ENCODE measurements at regions not wholly inside any gene's neighbourhood (a gene's known extent, or its start where the extent isn't known, plus 50 kb on each side); places are given as distances from the start of the nearest gene placed in this dataset.

DNA sequence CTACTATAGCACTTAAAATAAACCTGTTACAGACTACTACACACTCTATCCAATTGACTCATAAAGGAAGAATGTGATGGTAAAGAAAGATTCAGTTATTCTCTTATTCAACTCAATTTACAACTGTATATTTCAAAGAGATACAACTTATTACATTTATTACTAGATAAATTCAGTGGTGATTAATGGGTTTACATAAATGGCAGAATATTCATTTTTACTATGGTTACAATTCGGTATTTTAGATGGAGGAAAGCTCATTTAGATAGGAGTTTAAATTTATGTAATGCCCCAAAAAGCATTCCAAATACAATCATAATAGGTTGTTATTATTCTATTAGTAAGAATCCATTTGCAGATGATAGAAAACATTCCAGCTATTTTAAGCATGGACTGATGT lies 439.1 kb upstream of the OPRM1 start:
- H3K9me3 Mint-ChIP-seq: no peaks in the 10 kb centered on the region
- no peak overlapping the region for H3K4me3 Mint-ChIP-seq

GRCh38 chr6:153595903-153596302 lies 443.1 kb upstream of the OPRM1 start:
- Mint-ChIP-seq H3K36me3 (no peaks in the 10 kb centered on the region), H3K9me3 (no peaks in the 10 kb centered on the region), H3K27ac (no peak overlapping the region), H3K4me1 (peaks cover 2% of the 10 kb centered on the region), H3K4me3 (no peak overlapping the region), H3K27me3 (no peaks in the 10 kb centered on the region)
- DNase-seq: no peak

More for the DNA sequence above, 439.1 kb upstream of the OPRM1 start:
- Mint-ChIP-seq H3K4me1 (no peaks in the 10 kb centered on the region), H3K27ac (no peak overlapping the region), H3K27me3 (no peaks in the 10 kb centered on the region), H3K36me3 (no peaks in the 10 kb centered on the region)
- no peak for DNase-seq

DNA sequence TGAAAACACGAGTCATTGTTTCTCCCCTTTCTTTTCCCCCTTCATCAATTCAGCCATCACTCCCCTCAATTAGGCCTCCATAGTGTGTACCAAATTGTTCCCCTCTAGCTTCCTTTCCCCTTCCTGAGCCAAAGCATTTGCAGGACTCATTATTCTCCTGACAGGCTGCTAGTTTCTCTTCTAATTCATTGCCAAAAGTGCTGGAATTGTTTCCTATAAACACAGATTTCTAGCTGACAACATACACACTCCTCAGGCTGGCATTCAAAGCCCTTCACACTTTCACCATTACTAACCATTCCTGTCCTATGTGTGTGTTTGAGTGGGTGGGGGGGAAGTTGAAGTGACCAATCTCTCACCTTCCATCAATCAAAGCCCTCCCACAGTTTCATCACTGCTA lies 444.2 kb upstream of the OPRM1 start:
- H3K9me3 Mint-ChIP-seq: no peaks in the 10 kb centered on the region
- H3K27ac Mint-ChIP-seq: no peak overlapping the region
- no peaks in the 10 kb centered on the region for H3K36me3 Mint-ChIP-seq
- H3K4me1 Mint-ChIP-seq: peaks cover 4% of the 10 kb centered on the region
- H3K4me3 Mint-ChIP-seq: no peak overlapping the region
- no peaks in the 10 kb centered on the region for H3K27me3 Mint-ChIP-seq
- no peak for DNase-seq

DNA sequence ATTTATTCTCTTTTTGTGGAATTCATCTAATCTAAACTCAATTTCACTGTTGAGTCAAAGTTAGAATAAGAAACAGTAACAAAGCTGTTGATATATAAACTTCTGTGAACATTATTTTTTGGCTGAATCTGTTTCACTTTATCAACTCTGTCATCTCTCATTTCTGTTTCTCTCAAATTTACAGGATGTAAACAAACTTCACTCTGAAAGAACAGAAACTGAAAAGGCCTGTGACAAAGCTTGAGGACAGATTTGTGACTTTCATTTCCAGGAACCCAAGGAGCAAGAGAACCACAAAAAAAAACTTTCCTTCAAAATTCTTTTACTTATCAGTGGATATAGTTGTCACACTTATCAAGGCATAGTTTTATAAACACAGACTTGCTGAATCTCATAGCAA lies 447.9 kb upstream of the OPRM1 start:
- peaks cover 4% of the 10 kb centered on the region for H3K4me1 Mint-ChIP-seq
- no peak for DNase-seq
- peak overlapping the region; percentile 14 for H3K27ac Mint-ChIP-seq
- no peaks in the 10 kb centered on the region for H3K36me3 Mint-ChIP-seq
- no peaks in the 10 kb centered on the region for H3K9me3 Mint-ChIP-seq
- H3K27me3 Mint-ChIP-seq: no peaks in the 10 kb centered on the region
- no peak overlapping the region for H3K4me3 Mint-ChIP-seq

- Mint-ChIP-seq H3K4me1 (peaks cover 4% of the 10 kb centered on the region), H3K9me3 (no peaks in the 10 kb centered on the region), H3K27ac (no peak overlapping the region), H3K36me3 (no peaks in the 10 kb centered on the region), H3K27me3 (no peaks in the 10 kb centered on the region), H3K4me3 (no peak overlapping the region)
- no peak for DNase-seq
These were observed 448.6 kb upstream of the OPRM1 start for GRCh38 chr6:153590411-153590810.

- Mint-ChIP-seq H3K36me3 (no peaks in the 10 kb centered on the region), H3K4me3 (no peak overlapping the region), H3K4me1 (peaks cover 4% of the 10 kb centered on the region), H3K27me3 (no peaks in the 10 kb centered on the region), H3K27ac (no peak overlapping the region), H3K9me3 (no peaks in the 10 kb centered on the region)
- DNase-seq: no peak
These were observed 450.7 kb upstream of the OPRM1 start for GRCh38 chr6:153588330-153588729.

- Mint-ChIP-seq H3K36me3 (no peaks in the 10 kb centered on the region), H3K27ac (no peak overlapping the region), H3K27me3 (no peaks in the 10 kb centered on the region), H3K4me1 (no peaks in the 10 kb centered on the region), H3K9me3 (no peaks in the 10 kb centered on the region), H3K4me3 (no peak overlapping the region)
- DNase-seq: no peak
These were observed 452.6 kb upstream of the RGS17 start for GRCh38 chr6:153583685-153584084.

DNA sequence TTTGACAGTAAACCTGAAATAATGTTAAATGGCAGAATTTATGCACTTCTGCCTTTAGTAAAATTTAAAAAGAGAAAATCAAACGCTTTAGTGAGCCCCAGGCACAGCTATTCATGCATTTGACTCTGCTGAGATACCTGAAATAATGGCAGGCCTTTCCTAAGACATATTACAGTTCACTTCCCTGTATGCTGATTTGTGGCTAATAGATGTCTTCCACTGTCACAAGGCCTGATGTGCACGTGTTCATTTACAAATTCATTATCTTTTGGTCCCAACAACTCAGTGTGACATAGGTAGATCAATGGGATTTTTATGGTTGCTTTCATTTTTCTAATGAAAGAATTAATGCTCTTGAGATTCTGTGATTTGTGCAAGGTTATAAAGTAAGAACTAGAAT lies 449.7 kb upstream of the RGS17 start:
- no peaks in the 10 kb centered on the region for H3K36me3 Mint-ChIP-seq
- H3K4me1 Mint-ChIP-seq: no peaks in the 10 kb centered on the region
- H3K9me3 Mint-ChIP-seq: no peaks in the 10 kb centered on the region
- H3K27me3 Mint-ChIP-seq: no peaks in the 10 kb centered on the region
- no peak overlapping the region for H3K4me3 Mint-ChIP-seq
- no peak for DNase-seq
- no peak overlapping the region for H3K27ac Mint-ChIP-seq

DNA sequence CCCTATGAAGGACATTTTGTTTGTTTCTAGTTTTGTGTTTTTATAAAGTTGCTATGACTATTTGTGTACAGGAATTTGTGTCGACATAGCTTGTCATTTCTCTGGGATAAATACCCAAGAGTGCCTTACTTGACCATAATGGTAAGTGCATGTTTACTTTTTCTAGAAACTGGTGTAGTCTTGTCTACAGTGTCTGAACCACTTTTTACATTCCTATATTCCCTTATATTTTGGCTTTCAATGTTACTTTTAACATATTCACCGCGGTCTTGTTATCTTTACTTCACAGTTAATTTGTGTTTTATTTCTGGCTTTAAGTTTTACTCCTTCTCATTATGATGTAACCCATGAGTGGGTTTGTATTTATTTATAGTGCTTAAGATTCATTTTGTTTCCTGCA lies 444.4 kb upstream of the RGS17 start:
- H3K4me1 Mint-ChIP-seq: no peaks in the 10 kb centered on the region
- no peaks in the 10 kb centered on the region for H3K9me3 Mint-ChIP-seq
- no peak overlapping the region for H3K4me3 Mint-ChIP-seq
- H3K27me3 Mint-ChIP-seq: no peaks in the 10 kb centered on the region
- no peak for DNase-seq
- H3K36me3 Mint-ChIP-seq: no peaks in the 10 kb centered on the region
- no peak overlapping the region for H3K27ac Mint-ChIP-seq

DNA sequence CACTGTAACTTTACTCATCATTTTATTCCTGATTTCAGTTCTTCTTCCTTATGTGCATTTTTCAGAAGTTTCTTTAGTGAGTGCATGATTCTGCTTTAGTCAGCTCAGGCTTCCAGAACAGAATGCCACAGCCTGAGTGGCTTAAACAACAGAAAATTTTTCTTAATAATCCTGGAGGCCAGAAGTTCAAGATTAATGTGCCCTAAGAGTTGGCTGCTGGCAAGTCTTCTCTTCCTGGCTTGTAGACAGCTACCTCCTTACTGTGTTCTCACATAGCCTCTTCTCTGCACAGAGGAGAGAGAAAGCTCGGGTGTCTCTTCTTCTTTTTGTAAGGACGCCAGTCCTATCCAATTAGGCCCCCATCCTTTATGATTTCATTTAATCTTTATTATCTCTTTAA lies 443.1 kb upstream of the RGS17 start:
- H3K4me1 Mint-ChIP-seq: no peaks in the 10 kb centered on the region
- no peak overlapping the region for H3K27ac Mint-ChIP-seq
- DNase-seq: no peak
- H3K4me3 Mint-ChIP-seq: no peak overlapping the region
- H3K36me3 Mint-ChIP-seq: no peaks in the 10 kb centered on the region
- no peaks in the 10 kb centered on the region for H3K27me3 Mint-ChIP-seq
- no peaks in the 10 kb centered on the region for H3K9me3 Mint-ChIP-seq

DNA sequence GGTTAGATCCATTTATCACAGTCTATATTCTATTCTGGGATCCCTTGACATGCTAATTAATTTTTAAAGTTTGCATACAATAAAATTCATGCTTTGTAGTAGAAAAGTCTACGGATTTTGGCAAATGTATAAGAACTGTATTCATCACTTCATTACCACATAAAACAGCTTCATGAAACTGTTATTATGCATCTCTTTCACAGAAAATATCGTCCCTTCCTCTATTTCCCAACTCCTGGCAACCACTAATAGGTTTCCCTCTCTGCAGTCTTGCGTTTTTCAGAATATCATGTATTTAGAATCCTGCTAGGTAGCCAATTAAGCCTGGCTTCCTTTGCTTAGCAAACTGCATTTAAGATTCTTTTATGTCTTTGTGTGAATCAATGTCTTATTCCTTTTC lies 441.3 kb upstream of the RGS17 start:
- no peak for DNase-seq
- no peak overlapping the region for H3K4me3 Mint-ChIP-seq
- no peaks in the 10 kb centered on the region for H3K36me3 Mint-ChIP-seq
- no peaks in the 10 kb centered on the region for H3K27me3 Mint-ChIP-seq
- no peaks in the 10 kb centered on the region for H3K4me1 Mint-ChIP-seq
- no peaks in the 10 kb centered on the region for H3K9me3 Mint-ChIP-seq
- H3K27ac Mint-ChIP-seq: no peak overlapping the region

DNA sequence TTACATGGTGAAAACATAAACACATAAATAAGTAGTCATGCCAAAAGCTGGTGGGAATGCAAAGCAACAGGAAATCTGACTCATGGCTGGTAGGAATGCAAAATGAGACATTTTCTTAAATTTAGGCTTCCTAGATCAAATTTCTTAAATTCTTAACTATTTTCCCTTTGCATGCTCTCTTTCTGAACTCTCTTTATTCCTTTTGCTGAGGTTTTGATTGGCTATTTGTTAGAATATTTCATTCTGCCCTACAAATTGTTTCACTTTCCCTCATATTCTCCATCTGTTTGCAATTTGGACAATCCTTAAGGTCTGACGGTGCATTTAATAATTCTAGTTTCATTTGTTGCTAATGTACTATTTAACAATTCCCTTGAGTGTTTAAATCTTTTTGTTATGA lies 437.5 kb upstream of the RGS17 start:
- no peak overlapping the region for H3K27ac Mint-ChIP-seq

GRCh38 chr6:153564803-153565202 lies 433.7 kb upstream of the RGS17 start:
- no peaks in the 10 kb centered on the region for H3K27me3 Mint-ChIP-seq
- H3K4me1 Mint-ChIP-seq: no peaks in the 10 kb centered on the region
- H3K36me3 Mint-ChIP-seq: no peaks in the 10 kb centered on the region
- no peak for DNase-seq
- H3K27ac Mint-ChIP-seq: no peak overlapping the region
- H3K9me3 Mint-ChIP-seq: no peaks in the 10 kb centered on the region
- H3K4me3 Mint-ChIP-seq: no peak overlapping the region

More for the DNA sequence above, 437.5 kb upstream of the RGS17 start:
- no peak for DNase-seq
- Mint-ChIP-seq H3K4me1 (no peaks in the 10 kb centered on the region), H3K9me3 (no peaks in the 10 kb centered on the region), H3K36me3 (no peaks in the 10 kb centered on the region), H3K27me3 (no peaks in the 10 kb centered on the region), H3K4me3 (no peak overlapping the region)

- Mint-ChIP-seq H3K4me3 (no peak overlapping the region), H3K9me3 (no peaks in the 10 kb centered on the region), H3K4me1 (no peaks in the 10 kb centered on the region), H3K36me3 (no peaks in the 10 kb centered on the region), H3K27ac (no peak overlapping the region), H3K27me3 (no peaks in the 10 kb centered on the region)
- DNase-seq: no peak
These were observed 431.9 kb upstream of the RGS17 start for GRCh38 chr6:153563001-153563400.

DNA sequence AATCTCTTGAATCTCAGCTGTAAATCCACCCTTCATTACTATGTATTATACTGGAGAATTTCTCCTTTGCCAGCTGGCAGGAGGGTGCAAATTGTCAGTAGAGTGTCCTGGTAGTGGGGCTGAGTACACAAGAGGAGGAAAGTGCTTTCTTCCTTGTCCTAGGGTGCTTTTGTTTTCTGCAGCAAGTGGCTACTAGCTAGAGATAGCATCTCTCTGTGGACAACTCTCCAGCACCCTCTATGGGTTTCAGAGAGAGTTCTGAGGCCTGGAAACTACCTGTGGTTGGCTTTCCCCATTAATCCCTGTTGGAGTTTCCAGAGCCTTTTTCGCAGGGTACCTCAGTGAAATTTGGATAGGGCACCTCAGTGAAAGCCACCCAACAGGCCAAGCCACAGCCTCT lies 422.5 kb upstream of the RGS17 start:
- H3K27me3 Mint-ChIP-seq: no peaks in the 10 kb centered on the region

GRCh38 chr6:153539602-153540001 lies 408.5 kb upstream of the RGS17 start:
- DNase-seq: no peak
- no peak overlapping the region for H3K27ac Mint-ChIP-seq
- no peaks in the 10 kb centered on the region for H3K4me1 Mint-ChIP-seq
- H3K36me3 Mint-ChIP-seq: no peaks in the 10 kb centered on the region
- H3K4me3 Mint-ChIP-seq: no peak overlapping the region
- no peaks in the 10 kb centered on the region for H3K27me3 Mint-ChIP-seq
- H3K9me3 Mint-ChIP-seq: no peaks in the 10 kb centered on the region

More for the DNA sequence above, 422.5 kb upstream of the RGS17 start:
- Mint-ChIP-seq H3K4me3 (no peak overlapping the region), H3K4me1 (no peaks in the 10 kb centered on the region), H3K27ac (no peak overlapping the region), H3K36me3 (no peaks in the 10 kb centered on the region), H3K9me3 (no peaks in the 10 kb centered on the region)
- no peak for DNase-seq

DNA sequence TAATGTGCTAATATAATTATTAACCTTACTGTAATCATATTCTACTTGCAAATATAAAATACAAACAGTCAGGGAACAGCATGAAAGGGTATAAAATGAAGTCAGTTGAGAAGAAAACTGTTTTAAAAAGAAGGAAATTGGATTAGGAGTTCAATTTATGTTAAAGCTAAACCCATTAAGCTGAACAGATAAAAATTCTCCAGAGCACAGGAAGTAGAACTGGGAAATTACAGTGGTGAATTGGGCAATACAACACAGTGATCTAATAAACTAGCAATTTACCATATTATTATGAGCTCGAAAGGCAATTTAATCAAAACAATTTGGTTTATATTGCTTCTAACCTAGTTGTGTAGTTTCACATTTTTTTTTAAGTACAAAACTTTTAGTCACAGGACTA lies 407.4 kb upstream of the RGS17 start:
- no peak for DNase-seq
- H3K36me3 Mint-ChIP-seq: no peaks in the 10 kb centered on the region
- no peaks in the 10 kb centered on the region for H3K27me3 Mint-ChIP-seq
- no peak overlapping the region for H3K4me3 Mint-ChIP-seq
- no peaks in the 10 kb centered on the region for H3K4me1 Mint-ChIP-seq
- no peak overlapping the region for H3K27ac Mint-ChIP-seq
- H3K9me3 Mint-ChIP-seq: no peaks in the 10 kb centered on the region
